Memory B cell (primary cell): ENCODE measurements at regions not wholly inside any gene's neighbourhood (a gene's known extent, or its start where the extent isn't known, plus 50 kb on each side); places are given as distances from the start of the nearest gene placed in this dataset.
"Not testable (repeated sequence)": the region's sequence is repeated elsewhere in the genome, so short reads cannot be mapped to it uniquely, and the experiment has no call there.

Experiments used
- ATAC-seq: fragments of 150-1000 bp; cut with Tn5 transposase; 2 replicates; pipeline ENCODE4 v1.10.0; 2021; ENCODE audit warnings: low read depth, mild to moderate bottlenecking, moderate library complexity
- DNase-seq, 2 donors: peaks; one replicate each; pipeline ENCODE4 v3.0.0; 2022; ENCODE audit warnings: low spot score in 2 of 2
- H3K27ac Mint-ChIP-seq: one replicate; pipeline ENCODE4 v1.8.0; 2022; ENCODE audit warnings: mild to moderate bottlenecking, moderate library complexity, mixed read lengths
- H3K27me3 Mint-ChIP-seq: one replicate; pipeline ENCODE4 v1.8.0; 2022; ENCODE audit warnings: mixed read lengths
- H3K36me3 Mint-ChIP-seq: one replicate; pipeline ENCODE4 v1.8.0; 2022; ENCODE audit warnings: mild to moderate bottlenecking, mixed read lengths
- H3K4me1 Mint-ChIP-seq: one replicate; pipeline ENCODE4 v1.8.0; 2022; ENCODE audit warnings: mixed read lengths
- H3K4me3 Mint-ChIP-seq: one replicate; pipeline ENCODE4 v1.8.0; 2022; ENCODE audit warnings: mild to moderate bottlenecking, moderate library complexity, mixed read lengths
- H3K9me3 Mint-ChIP-seq: one replicate; pipeline ENCODE4 v1.8.0; 2022; ENCODE audit warnings: mixed read lengths

DNA sequence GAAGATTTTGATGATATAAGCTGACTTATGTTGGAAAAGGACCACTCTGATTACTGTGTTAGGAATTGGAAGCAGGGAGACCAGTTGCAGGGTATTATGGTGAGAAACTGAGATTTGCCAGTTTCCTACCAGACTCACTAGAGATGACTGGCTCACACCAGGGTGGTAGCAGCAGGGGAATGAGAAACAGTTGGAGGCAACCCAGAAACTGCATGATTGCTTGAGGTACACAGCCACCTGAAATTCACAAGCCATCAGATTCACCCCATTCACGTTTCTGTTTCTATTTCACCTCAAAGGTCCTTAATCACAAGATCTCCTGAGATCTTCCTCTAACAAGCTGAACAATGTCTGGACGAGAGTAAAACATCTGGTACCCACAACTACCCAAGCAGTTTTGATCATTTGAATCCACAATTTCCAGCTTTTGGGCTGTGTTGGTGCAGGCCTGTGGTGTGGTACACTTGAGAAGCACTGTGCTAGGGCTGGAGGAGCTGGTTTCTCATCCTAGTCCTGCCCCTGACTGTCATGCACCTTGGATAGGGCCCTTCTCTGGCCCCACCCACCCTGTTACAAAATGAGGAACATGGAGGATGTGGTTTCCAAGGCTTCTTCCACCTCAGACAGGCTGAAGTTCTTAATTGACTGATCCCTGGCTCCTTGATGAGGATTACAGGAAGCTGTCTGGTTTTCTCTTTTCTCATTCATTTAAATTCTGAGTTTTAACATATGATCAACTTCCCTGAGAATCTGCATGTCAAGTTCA lies 233.4 kb downstream of the INSC start:
- Mint-ChIP-seq H3K27ac (no peak overlapping the region), H3K9me3 (peaks cover 6% of the 10 kb centered on the region), H3K27me3 (peaks cover 2% of the 10 kb centered on the region), H3K36me3 (no peaks in the 10 kb centered on the region), H3K4me1 (no peaks in the 10 kb centered on the region), H3K4me3 (no peak overlapping the region)
- no peak for ATAC-seq
- no peak for DNase-seq

- no peak overlapping the region for H3K27ac Mint-ChIP-seq
- peaks cover 6% of the 10 kb centered on the region for H3K9me3 Mint-ChIP-seq
- no peaks in the 10 kb centered on the region for H3K36me3 Mint-ChIP-seq
- H3K4me1 Mint-ChIP-seq: no peaks in the 10 kb centered on the region
- peaks cover 2% of the 10 kb centered on the region for H3K27me3 Mint-ChIP-seq
- ATAC-seq (no peak), DNase-seq (no peak)
- H3K4me3 Mint-ChIP-seq: no peak overlapping the region
Observed at GRCh38 chr11:15349413-15349812, 234.7 kb downstream of the INSC start.

- no peaks in the 10 kb centered on the region for H3K36me3 Mint-ChIP-seq
- no peak overlapping the region for H3K27ac Mint-ChIP-seq
- DNase-seq (no peak), ATAC-seq (no peak)
- peaks cover 3% of the 10 kb centered on the region for H3K9me3 Mint-ChIP-seq
- H3K4me1 Mint-ChIP-seq: no peaks in the 10 kb centered on the region
- peaks cover 2% of the 10 kb centered on the region for H3K27me3 Mint-ChIP-seq
- H3K4me3 Mint-ChIP-seq: no peak overlapping the region
Observed at GRCh38 chr11:15361316-15361715, 246.6 kb downstream of the INSC start.

DNA sequence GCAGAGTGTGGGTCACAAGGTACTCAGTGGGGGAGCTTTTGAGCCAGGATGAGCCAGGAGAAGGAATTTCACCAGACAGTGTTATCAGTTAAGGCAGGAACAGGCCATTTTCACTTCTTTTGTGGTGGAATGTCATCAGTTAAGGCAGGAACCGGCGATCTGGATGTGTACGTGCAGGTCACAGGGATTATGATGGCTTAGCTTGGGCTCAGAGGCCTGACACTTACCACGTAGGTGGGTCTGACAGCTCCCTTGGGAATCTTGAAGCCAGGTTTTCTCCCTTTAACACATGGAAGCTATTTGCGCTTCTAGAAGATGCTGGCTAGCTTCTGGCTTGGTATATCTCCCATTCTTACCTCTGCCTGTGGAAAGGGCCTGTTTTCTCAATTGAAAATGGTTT lies 250.6 kb downstream of the INSC start:
- not testable (repeated sequence) for H3K27ac Mint-ChIP-seq, H3K27me3 Mint-ChIP-seq, H3K9me3 Mint-ChIP-seq, DNase-seq, H3K4me1 Mint-ChIP-seq, ATAC-seq, H3K4me3 Mint-ChIP-seq, H3K36me3 Mint-ChIP-seq

DNA sequence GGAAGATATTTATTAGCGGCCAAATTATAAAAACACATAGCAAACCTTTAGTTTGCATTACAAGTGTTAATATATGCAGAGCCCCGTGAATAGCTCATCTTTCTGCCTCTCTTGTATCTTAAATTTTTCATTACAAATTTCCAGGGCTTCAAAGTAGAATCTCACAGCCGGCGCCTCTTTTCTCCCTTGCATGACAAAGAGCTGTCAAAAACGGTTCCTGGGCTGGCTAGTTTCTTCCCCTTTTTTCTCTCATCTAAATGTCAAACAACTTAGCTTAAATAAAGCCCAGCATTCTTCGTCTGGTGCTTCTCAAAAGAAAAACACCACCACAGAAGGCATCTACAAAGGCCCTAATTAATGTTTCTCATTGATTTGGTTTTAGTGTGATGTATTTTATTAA lies 253.0 kb downstream of the INSC start:
- H3K9me3 Mint-ChIP-seq: peaks cover 8% of the 10 kb centered on the region
- H3K4me1 Mint-ChIP-seq: no peaks in the 10 kb centered on the region
- no peak overlapping the region for H3K27ac Mint-ChIP-seq
- DNase-seq (no peak), ATAC-seq (no peak)
- H3K27me3 Mint-ChIP-seq: peaks cover 2% of the 10 kb centered on the region
- no peak overlapping the region for H3K4me3 Mint-ChIP-seq
- no peaks in the 10 kb centered on the region for H3K36me3 Mint-ChIP-seq

DNA sequence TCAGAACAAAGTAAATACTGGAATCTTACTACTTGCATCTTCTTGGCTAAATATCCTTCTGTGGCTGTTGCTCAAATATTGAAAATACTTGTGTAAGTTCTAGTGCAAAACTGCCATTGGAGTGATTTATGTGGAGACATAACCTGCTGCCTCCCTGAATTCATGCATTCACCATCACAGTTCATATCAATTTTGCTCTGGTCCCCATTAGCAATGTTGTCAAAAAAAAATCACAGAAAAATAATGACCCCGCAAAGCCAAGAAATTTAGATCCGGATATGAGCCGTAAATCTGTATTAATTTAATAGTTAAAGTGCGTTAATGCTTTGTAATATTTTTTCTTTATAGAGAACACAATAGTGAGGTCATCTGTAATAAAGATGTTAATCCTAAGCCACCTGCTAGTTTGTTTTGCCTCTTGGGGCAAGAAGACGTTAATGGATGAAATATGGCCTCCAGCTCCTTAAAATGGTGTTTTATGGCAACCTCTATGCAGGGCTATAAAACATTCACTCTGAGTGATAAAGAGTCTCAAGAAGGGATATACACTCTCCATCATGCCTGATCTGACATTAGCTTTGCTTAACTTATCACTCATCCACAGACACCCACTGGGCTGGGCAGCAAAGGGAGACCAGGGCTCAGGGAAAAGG lies 255.9 kb downstream of the INSC start:
- ATAC-seq (no peak), DNase-seq (no peak)
- Mint-ChIP-seq H3K4me3 (no peak overlapping the region), H3K27me3 (peaks cover under 1% of the 10 kb centered on the region), H3K27ac (no peak overlapping the region), H3K9me3 (peaks cover 6% of the 10 kb centered on the region), H3K36me3 (no peaks in the 10 kb centered on the region), H3K4me1 (no peaks in the 10 kb centered on the region)

- H3K9me3 Mint-ChIP-seq: peaks cover 7% of the 10 kb centered on the region
- H3K4me1 Mint-ChIP-seq: no peaks in the 10 kb centered on the region
- H3K36me3 Mint-ChIP-seq: no peaks in the 10 kb centered on the region
- ATAC-seq (no peak), DNase-seq (no peak)
- no peak overlapping the region for H3K27ac Mint-ChIP-seq
- H3K27me3 Mint-ChIP-seq: peaks cover 2% of the 10 kb centered on the region
- no peak overlapping the region for H3K4me3 Mint-ChIP-seq
Observed at GRCh38 chr11:15371533-15371932, 256.8 kb downstream of the INSC start.

DNA sequence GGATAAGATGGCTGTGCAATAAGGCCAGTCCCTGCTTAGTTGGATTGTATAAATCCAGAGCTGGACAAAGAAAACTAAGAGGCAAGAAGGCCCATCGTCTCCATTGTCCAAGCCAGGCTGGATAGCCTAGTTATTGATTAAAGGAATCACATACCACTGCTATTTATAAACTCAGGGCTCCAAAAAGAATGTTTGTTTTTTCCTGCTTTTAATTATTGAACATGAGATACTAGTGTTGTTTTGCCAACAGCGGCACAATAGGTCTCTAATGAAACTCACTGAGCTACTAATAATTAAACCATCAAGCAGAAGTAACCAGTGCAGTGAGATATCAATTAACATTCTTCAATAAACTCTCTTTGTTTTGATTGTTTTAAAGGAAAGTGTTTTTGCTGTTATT lies 259.7 kb downstream of the INSC start:
- H3K4me3 Mint-ChIP-seq: no peak overlapping the region
- no peak for DNase-seq
- H3K9me3 Mint-ChIP-seq: peaks cover 5% of the 10 kb centered on the region
- no peaks in the 10 kb centered on the region for H3K4me1 Mint-ChIP-seq
- ATAC-seq: no peak
- H3K27ac Mint-ChIP-seq: no peak overlapping the region
- H3K36me3 Mint-ChIP-seq: no peaks in the 10 kb centered on the region
- H3K27me3 Mint-ChIP-seq: peaks cover 2% of the 10 kb centered on the region

GRCh38 chr11:15378941-15379340 lies 264.2 kb downstream of the INSC start:
- peaks cover 3% of the 10 kb centered on the region for H3K9me3 Mint-ChIP-seq
- H3K36me3 Mint-ChIP-seq: no peaks in the 10 kb centered on the region
- H3K4me3 Mint-ChIP-seq: no peak overlapping the region
- H3K4me1 Mint-ChIP-seq: no peaks in the 10 kb centered on the region
- peaks cover 2% of the 10 kb centered on the region for H3K27me3 Mint-ChIP-seq
- ATAC-seq (no peak), DNase-seq (no peak)
- no peak overlapping the region for H3K27ac Mint-ChIP-seq

- DNase-seq (no peak), ATAC-seq (no peak)
- H3K36me3 Mint-ChIP-seq: no peaks in the 10 kb centered on the region
- no peak overlapping the region for H3K4me3 Mint-ChIP-seq
- peaks cover 2% of the 10 kb centered on the region for H3K27me3 Mint-ChIP-seq
- no peaks in the 10 kb centered on the region for H3K4me1 Mint-ChIP-seq
- no peak overlapping the region for H3K27ac Mint-ChIP-seq
- peaks cover 3% of the 10 kb centered on the region for H3K9me3 Mint-ChIP-seq
Observed at GRCh38 chr11:15379483-15379882, 264.8 kb downstream of the INSC start.

DNA sequence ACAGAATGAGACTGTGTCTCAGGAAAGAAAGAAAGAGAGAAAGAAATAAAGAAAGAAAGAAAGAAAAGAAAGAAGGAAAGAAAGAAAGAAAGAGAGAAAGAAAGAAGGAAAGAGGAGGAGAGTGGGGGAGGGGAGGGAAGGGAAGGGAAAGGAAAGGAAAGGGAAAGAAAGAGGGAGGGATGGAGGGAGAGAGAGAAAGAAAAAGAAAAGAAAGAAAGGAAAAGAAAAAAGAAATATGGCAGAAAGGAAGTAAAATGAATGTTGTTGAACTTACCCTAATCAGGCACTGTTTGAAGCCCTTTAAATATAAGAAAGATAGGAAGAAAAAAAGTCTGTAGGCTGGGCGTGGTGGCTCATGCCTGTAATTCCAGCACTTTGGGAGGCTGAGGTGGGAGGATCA lies 276.1 kb downstream of the INSC start:
- ATAC-seq: no peak
- no peaks in the 10 kb centered on the region for H3K4me1 Mint-ChIP-seq
- H3K4me3 Mint-ChIP-seq: no peak overlapping the region
- H3K36me3 Mint-ChIP-seq: peaks cover 4% of the 10 kb centered on the region
- no peak for DNase-seq
- peaks cover 11% of the 10 kb centered on the region for H3K9me3 Mint-ChIP-seq
- no peak overlapping the region for H3K27ac Mint-ChIP-seq
- H3K27me3 Mint-ChIP-seq: no peaks in the 10 kb centered on the region

- Mint-ChIP-seq H3K27ac (no peak overlapping the region), H3K36me3 (no peaks in the 10 kb centered on the region), H3K4me1 (no peaks in the 10 kb centered on the region), H3K27me3 (no peaks in the 10 kb centered on the region), H3K9me3 (peaks cover 12% of the 10 kb centered on the region), H3K4me3 (no peak overlapping the region)
- ATAC-seq: no peak
- no peak for DNase-seq
Observed at GRCh38 chr11:15396778-15397177, 282.1 kb downstream of the INSC start.

GRCh38 chr11:15406851-15407351 lies 292.2 kb downstream of the INSC start:
- no peak for ATAC-seq
- peaks cover 1% of the 10 kb centered on the region for H3K9me3 Mint-ChIP-seq
- H3K4me1 Mint-ChIP-seq: no peaks in the 10 kb centered on the region
- H3K27me3 Mint-ChIP-seq: no peaks in the 10 kb centered on the region
- H3K36me3 Mint-ChIP-seq: no peaks in the 10 kb centered on the region
- H3K27ac Mint-ChIP-seq: no peak overlapping the region
- no peak overlapping the region for H3K4me3 Mint-ChIP-seq
- DNase-seq: no peak

DNA sequence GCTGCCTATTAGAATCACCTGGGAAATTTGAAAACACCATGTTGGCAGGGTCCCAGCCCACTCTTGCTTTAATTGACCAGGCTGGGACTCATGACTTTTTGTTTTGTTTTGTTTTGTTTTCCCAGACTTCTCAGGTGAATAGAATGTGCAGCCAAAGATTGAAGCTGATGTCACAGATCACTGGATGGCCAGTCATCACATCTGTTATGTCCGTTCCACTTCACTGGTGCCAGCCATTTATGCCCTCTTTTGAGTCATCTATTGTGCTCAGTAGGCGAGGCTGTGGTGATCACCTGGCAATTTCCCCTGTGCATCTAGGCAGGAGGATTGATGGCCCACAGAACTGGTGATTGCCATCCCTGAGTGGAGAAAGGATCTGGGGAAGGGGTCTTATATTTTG lies 297.3 kb downstream of the INSC start:
- peaks cover 2% of the 10 kb centered on the region for H3K9me3 Mint-ChIP-seq
- ATAC-seq (no peak), DNase-seq (no peak)
- no peak overlapping the region for H3K27ac Mint-ChIP-seq
- peaks cover 4% of the 10 kb centered on the region for H3K27me3 Mint-ChIP-seq
- H3K4me3 Mint-ChIP-seq: no peak overlapping the region
- no peaks in the 10 kb centered on the region for H3K36me3 Mint-ChIP-seq
- no peaks in the 10 kb centered on the region for H3K4me1 Mint-ChIP-seq

DNA sequence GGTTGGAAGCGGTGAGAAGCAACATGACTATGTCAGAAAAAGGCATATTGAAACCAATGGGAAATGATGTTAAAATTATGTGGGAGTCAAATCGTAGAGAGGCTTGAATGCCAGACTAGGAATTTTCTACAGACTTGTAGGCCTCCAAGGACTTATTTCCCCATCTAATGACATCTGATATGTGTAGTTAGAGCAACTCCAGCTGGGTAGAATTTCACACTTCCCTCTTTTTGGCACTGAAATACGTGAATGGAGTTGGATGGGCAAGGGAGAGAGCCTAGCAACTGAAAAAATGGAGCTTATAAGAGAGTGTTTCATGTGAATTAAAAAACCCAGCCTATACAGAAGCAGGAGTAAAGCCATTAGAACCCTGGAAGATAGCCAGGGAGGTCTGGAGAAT lies 304.2 kb downstream of the INSC start:
- H3K36me3 Mint-ChIP-seq: no peaks in the 10 kb centered on the region
- ATAC-seq (no peak), DNase-seq (no peak)
- peaks cover 3% of the 10 kb centered on the region for H3K9me3 Mint-ChIP-seq
- H3K27me3 Mint-ChIP-seq: peaks cover 2% of the 10 kb centered on the region
- H3K27ac Mint-ChIP-seq: no peak overlapping the region
- no peaks in the 10 kb centered on the region for H3K4me1 Mint-ChIP-seq
- no peak overlapping the region for H3K4me3 Mint-ChIP-seq
